Smooth muscle cell (in vitro differentiated cells): ENCODE measurements at regions not wholly inside any gene's neighbourhood (a gene's known extent, or its start where the extent isn't known, plus 50 kb on each side); places are given as distances from the start of the nearest gene placed in this dataset.

Experiments used
- DNase-seq: peaks from one replicate; lab custom pipeline; 2025; ENCODE audit not compliant: unreplicated experiment; lab: John Stamatoyannopoulos, UW
- H2AFZ ChIP-seq: fragments of 200-600 bp; sonication (generic); 2 replicates; pipeline ENCODE4 v1.6.0; 2016; ENCODE audit warnings: antibody characterized with exemption, low read depth, mild to moderate bottlenecking
- H3F3A ChIP-seq: fragments of 200-600 bp; sonication (generic); 2 replicates; pipeline ENCODE4 v1.6.0; 2017; ENCODE audit warnings: antibody characterized with exemption, low read depth
- H3K27ac ChIP-seq: fragments of 200-600 bp; sonication (generic); 2 replicates; pipeline ENCODE4 v1.5.1; 2016; ENCODE audit warnings: low read depth, mild to moderate bottlenecking
- H3K27me3 ChIP-seq: fragments of 200-600 bp; sonication (generic); 2 replicates; pipeline ENCODE4 v1.6.1; 2016; ENCODE audit warnings: low read depth, mild to moderate bottlenecking
- H3K36me3 ChIP-seq: fragments of 200-600 bp; sonication (generic); 2 replicates; pipeline ENCODE4 v1.5.1; 2016; ENCODE audit warnings: low read depth
- H3K4me1 ChIP-seq: fragments of 200-600 bp; sonication (generic); 2 replicates; pipeline ENCODE4 v1.5.1; 2016; ENCODE audit warnings: low read depth
- H3K4me2 ChIP-seq: fragments of 200-600 bp; sonication (generic); 2 replicates; pipeline ENCODE4 v1.6.0; 2016; ENCODE audit warnings: mild to moderate bottlenecking
- H3K4me3 ChIP-seq: fragments of 200-600 bp; sonication (generic); 2 replicates; pipeline ENCODE4 v1.5.1; 2016; ENCODE audit warnings: mild to moderate bottlenecking
- H3K79me2 ChIP-seq: fragments of 200-600 bp; sonication (generic); 2 replicates; pipeline ENCODE4 v1.6.0; 2016; ENCODE audit warnings: low read depth, mild to moderate bottlenecking
- H3K9ac ChIP-seq: fragments of 200-600 bp; sonication (generic); 2 replicates; pipeline ENCODE4 v1.6.0; 2016; ENCODE audit warnings: low read depth
- H3K9me3 ChIP-seq: fragments of 200-600 bp; sonication (generic); replicated peaks from 2 replicates; pipeline ENCODE4 v1.5.1; 2016; ENCODE audit warnings: low read depth
- H4K20me1 ChIP-seq: fragments of 200-600 bp; sonication (generic); 2 replicates; pipeline ENCODE4 v1.6.0; 2016; ENCODE audit warnings: low read depth
- CTCF ChIP-seq: fragments of 200-600 bp; sonication (generic); IDR thresholded peaks from 2 replicates; pipeline ENCODE4 v1.5.1; 2017; ENCODE audit warnings: borderline replicate concordance, mild to moderate bottlenecking, antibody characterized with exemption; ENCODE audit not compliant: insufficient read depth, poor library complexity, severe bottlenecking
- WGBS: methylation state at CpG from one replicate; pipeline ENCODE4 v1.1.7; 2016; ENCODE audit warnings: low lambda C conversion rate; 5-methylcytosine and 5-hydroxymethylcytosine counted together

- no peak overlapping the region for H3K4me3 ChIP-seq
- H3K9ac ChIP-seq: no peak overlapping the region
- WGBS: 86% methylated on average over 3 of the region's 3 CpGs
- H3K36me3 ChIP-seq: no peaks in the 10 kb centered on the region
- no peak overlapping the region for H2AFZ ChIP-seq
- H3K27ac ChIP-seq: no peak overlapping the region
- H3F3A ChIP-seq: no peaks in the 10 kb centered on the region
- H3K4me2 ChIP-seq: no peak overlapping the region
- H3K27me3 ChIP-seq: no peaks in the 10 kb centered on the region
- TF ChIP-seq CTCF: no peak
- H3K79me2 ChIP-seq: no peaks in the 10 kb centered on the region
- H4K20me1 ChIP-seq: no peaks in the 10 kb centered on the region
- H3K9me3 ChIP-seq: no peaks in the 10 kb centered on the region
- H3K4me1 ChIP-seq: no peaks in the 10 kb centered on the region
- DNase-seq: no peak
These were observed 536.4 kb upstream of the CDH7 start for GRCh38 chr18:65214456-65214855.

- Histone ChIP-seq H2AFZ (no peak overlapping the region), H3K27ac (no peak overlapping the region), H3K4me2 (no peak overlapping the region), H3K79me2 (no peaks in the 10 kb centered on the region), H3K4me3 (no peak overlapping the region), H4K20me1 (no peaks in the 10 kb centered on the region), H3K36me3 (no peaks in the 10 kb centered on the region), H3K27me3 (no peaks in the 10 kb centered on the region), H3K4me1 (no peaks in the 10 kb centered on the region), H3K9ac (no peak overlapping the region), H3K9me3 (no peaks in the 10 kb centered on the region), H3F3A (no peaks in the 10 kb centered on the region)
- DNase-seq: no peak
- peak; percentile 7 for TF ChIP-seq CTCF
- 77% methylated on average over 24 of the region's 24 CpGs for WGBS
These were observed 544.1 kb upstream of the CDH7 start for GRCh38 chr18:65206551-65207260.

- WGBS: 93% methylated on average over 4 of the region's 4 CpGs
These were observed 548.7 kb upstream of the CDH7 start for GRCh38 chr18:65202091-65202490.

More at GRCh38 chr18:65202091-65202490, 548.7 kb upstream of the CDH7 start:
- TF ChIP-seq CTCF: no peak
- H3K4me2 ChIP-seq: no peak overlapping the region
- no peak overlapping the region for H2AFZ ChIP-seq
- no peak overlapping the region for H3K4me3 ChIP-seq
- H3F3A ChIP-seq: no peaks in the 10 kb centered on the region
- H3K4me1 ChIP-seq: no peaks in the 10 kb centered on the region
- H3K27me3 ChIP-seq: peaks cover 4% of the 10 kb centered on the region
- H3K36me3 ChIP-seq: no peaks in the 10 kb centered on the region
- no peaks in the 10 kb centered on the region for H4K20me1 ChIP-seq
- no peak overlapping the region for H3K9ac ChIP-seq
- no peak overlapping the region for H3K27ac ChIP-seq
- H3K9me3 ChIP-seq: no peaks in the 10 kb centered on the region
- no peak for DNase-seq
- no peaks in the 10 kb centered on the region for H3K79me2 ChIP-seq
